ENCODE measurements at regions not wholly inside any gene's neighbourhood (a gene's known extent, or its start where the extent isn't known, plus 50 kb on each side); places are given as distances from the start of the nearest gene placed in this dataset.
"Not testable (repeated sequence)": the region's sequence is repeated elsewhere in the genome, so short reads cannot be mapped to it uniquely, and the experiment has no call there.

DNA sequence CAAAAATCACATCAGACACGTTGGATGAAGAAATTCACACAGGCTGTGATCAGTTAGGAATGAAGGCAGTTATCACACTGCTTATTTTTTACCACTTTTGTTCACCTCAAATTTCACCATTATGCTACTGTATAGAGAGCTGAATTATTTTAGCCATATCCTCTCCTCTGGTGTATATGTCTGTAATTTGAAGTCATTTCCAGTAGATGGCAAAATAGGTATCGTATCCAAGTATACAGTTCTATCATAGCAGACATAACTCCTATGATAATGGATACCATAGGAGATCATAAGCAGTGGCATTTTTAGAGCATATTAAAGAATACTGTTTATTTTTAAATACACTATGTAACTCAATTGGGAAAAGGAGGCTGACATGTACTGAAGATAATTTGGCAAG lies 909.7 kb downstream of the DNAJB9 start (continued):
- TF ChIP-seq, protein P1, sequence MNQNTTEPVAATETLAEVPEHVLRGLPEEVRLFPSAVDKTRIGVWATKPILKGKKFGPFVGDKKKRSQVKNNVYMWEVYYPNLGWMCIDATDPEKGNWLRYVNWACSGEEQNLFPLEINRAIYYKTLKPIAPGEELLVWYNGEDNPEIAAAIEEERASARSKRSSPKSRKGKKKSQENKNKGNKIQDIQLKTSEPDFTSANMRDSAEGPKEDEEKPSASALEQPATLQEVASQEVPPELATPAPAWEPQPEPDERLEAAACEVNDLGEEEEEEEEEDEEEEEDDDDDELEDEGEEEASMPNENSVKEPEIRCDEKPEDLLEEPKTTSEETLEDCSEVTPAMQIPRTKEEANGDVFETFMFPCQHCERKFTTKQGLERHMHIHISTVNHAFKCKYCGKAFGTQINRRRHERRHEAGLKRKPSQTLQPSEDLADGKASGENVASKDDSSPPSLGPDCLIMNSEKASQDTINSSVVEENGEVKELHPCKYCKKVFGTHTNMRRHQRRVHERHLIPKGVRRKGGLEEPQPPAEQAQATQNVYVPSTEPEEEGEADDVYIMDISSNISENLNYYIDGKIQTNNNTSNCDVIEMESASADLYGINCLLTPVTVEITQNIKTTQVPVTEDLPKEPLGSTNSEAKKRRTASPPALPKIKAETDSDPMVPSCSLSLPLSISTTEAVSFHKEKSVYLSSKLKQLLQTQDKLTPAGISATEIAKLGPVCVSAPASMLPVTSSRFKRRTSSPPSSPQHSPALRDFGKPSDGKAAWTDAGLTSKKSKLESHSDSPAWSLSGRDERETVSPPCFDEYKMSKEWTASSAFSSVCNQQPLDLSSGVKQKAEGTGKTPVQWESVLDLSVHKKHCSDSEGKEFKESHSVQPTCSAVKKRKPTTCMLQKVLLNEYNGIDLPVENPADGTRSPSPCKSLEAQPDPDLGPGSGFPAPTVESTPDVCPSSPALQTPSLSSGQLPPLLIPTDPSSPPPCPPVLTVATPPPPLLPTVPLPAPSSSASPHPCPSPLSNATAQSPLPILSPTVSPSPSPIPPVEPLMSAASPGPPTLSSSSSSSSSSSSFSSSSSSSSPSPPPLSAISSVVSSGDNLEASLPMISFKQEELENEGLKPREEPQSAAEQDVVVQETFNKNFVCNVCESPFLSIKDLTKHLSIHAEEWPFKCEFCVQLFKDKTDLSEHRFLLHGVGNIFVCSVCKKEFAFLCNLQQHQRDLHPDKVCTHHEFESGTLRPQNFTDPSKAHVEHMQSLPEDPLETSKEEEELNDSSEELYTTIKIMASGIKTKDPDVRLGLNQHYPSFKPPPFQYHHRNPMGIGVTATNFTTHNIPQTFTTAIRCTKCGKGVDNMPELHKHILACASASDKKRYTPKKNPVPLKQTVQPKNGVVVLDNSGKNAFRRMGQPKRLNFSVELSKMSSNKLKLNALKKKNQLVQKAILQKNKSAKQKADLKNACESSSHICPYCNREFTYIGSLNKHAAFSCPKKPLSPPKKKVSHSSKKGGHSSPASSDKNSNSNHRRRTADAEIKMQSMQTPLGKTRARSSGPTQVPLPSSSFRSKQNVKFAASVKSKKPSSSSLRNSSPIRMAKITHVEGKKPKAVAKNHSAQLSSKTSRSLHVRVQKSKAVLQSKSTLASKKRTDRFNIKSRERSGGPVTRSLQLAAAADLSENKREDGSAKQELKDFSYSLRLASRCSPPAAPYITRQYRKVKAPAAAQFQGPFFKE (tag by site-specific recombination; IDR thresholded peaks at IDR 0.05; ENCODE audit: borderline replicate concordance): no peak

- CTCF ChIA-PET, POLR2A ChIA-PET: not testable (repeated sequence)
These were observed 920.9 kb downstream of the DNAJB9 start for GRCh38 chr7:109490607-109491006.

GRCh38 chr7:109497053-109497452 lies 927.4 kb downstream of the DNAJB9 start:
- TF ChIP-seq ZNF335 (tag by site-specific recombination; conservative IDR thresholded peaks at IDR 0.05) (no peak), ZNF777 (tag by site-specific recombination; IDR thresholded peaks at IDR 0.05; ENCODE audit: borderline replicate concordance) (no peak), KLF16 (tag by site-specific recombination; IDR thresholded peaks at IDR 0.05) (no peak), ZBTB44 (tag by site-specific recombination; IDR thresholded peaks at IDR 0.05) (no peak), ZNF426 (tag by site-specific recombination; IDR thresholded peaks at IDR 0.05) (no peak), ZNF580 (tag by site-specific recombination; IDR thresholded peaks at IDR 0.05) (no peak), ZNF558 (tag by site-specific recombination; IDR thresholded peaks at IDR 0.05) (no peak), ZNF776 (tag by site-specific recombination; IDR thresholded peaks at IDR 0.05; ENCODE audit: borderline replicate concordance) (no peak), SP2 (tag by site-specific recombination; IDR thresholded peaks at IDR 0.05) (no peak), ZBTB17 (tag by site-specific recombination; IDR thresholded peaks at IDR 0.05) (no peak), KLF17 (tag by site-specific recombination; IDR thresholded peaks at IDR 0.05) (no peak), ZBTB11 (tag by site-specific recombination; conservative IDR thresholded peaks at IDR 0.05; ENCODE audit: low read depth) (no peak), ZNF223 (tag by site-specific recombination; IDR thresholded peaks at IDR 0.05) (no peak)
- TF ChIP-seq, protein P2, sequence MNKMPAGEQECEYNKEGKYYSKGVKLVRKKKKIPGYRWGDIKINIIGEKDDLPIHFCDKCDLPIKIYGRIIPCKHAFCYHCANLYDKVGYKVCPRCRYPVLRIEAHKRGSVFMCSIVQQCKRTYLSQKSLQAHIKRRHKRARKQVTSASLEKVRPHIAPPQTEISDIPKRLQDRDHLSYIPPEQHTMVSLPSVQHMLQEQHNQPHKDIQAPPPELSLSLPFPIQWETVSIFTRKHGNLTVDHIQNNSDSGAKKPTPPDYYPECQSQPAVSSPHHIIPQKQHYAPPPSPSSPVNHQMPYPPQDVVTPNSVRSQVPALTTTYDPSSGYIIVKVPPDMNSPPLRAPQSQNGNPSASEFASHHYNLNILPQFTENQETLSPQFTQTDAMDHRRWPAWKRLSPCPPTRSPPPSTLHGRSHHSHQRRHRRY (tag by site-specific recombination; IDR thresholded peaks at IDR 0.05): no peak
- TF ChIP-seq, protein P3, sequence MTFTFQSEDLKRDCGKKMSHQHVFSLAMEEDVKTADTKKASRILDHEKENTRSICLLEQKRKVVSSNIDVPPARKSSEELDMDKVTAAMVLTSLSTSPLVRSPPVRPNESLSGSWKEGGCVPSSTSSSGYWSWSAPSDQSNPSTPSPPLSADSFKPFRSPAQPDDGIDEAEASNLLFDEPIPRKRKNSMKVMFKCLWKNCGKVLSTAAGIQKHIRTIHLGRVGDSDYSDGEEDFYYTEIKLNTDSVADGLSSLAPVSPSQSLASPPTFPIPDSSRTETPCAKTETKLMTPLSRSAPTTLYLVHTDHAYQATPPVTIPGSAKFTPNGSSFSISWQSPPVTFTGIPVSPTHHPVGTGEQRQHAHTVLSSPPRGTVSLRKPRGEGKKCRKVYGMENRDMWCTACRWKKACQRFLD (tag by site-specific recombination; IDR thresholded peaks at IDR 0.05): no peak
- no peaks in the 10 kb centered on the region for H3K4me1 ChIP-seq (ENCODE audit: control insufficient read depth, insufficient read depth, low read length)
- no peak overlapping the region for H3K4me3 ChIP-seq (ENCODE audit: low read depth, low read length)
- H3K9me3 ChIP-seq (ENCODE audit: control insufficient read depth, insufficient read depth, low read depth, low read length): no peaks in the 10 kb centered on the region; the same call in 1 of the 2 replicates
- H3K36me3 ChIP-seq (ENCODE audit: control insufficient read depth in 2 of 2, insufficient read depth in 1 of 2, low read length in 2 of 2): no peaks in the 10 kb centered on the region
- H3K27ac ChIP-seq (ENCODE audit: extremely low read depth, low read depth, low read length): no peak overlapping the region
- ChIA-PET CTCF (no interaction called here), POLR2A (no interaction called here)

More at GRCh38 chr7:109490607-109491006, 920.9 kb downstream of the DNAJB9 start:
- not testable (repeated sequence) for H3K36me3 ChIP-seq (ENCODE audit: control insufficient read depth in 2 of 2, insufficient read depth in 1 of 2, low read length in 2 of 2); H3K4me1 ChIP-seq (ENCODE audit: control insufficient read depth, insufficient read depth, low read length); H3K4me3 ChIP-seq (ENCODE audit: low read depth, low read length); H3K9me3 ChIP-seq (ENCODE audit: control insufficient read depth, insufficient read depth, low read depth, low read length); H3K27ac ChIP-seq (ENCODE audit: extremely low read depth, low read depth, low read length)
- TF ChIP-seq ZNF146 (tag by site-specific recombination; IDR thresholded peaks at IDR 0.05): peak; percentile 25; the same call in 1 of the 2 replicates
